GM06990 (cell line): ENCODE measurements at regions not wholly inside any gene's neighbourhood (a gene's known extent, or its start where the extent isn't known, plus 50 kb on each side); places are given as distances from the start of the nearest gene placed in this dataset.

Source experiments
- DNase-seq: peaks from one replicate; pipeline ENCODE4 v3.0.0-alpha.2; 2011; ENCODE audit not compliant: insufficient read length; ENCODE audit errors: extremely low read depth
- H3K27me3 ChIP-seq: replicated peaks from 2 replicates; pipeline ENCODE4 v1.6.0; 2011; ENCODE audit warnings: low read length; ENCODE audit not compliant: control insufficient read depth, insufficient read depth
- H3K36me3 ChIP-seq: 2 replicates; pipeline ENCODE4 v1.5.1; 2011; ENCODE audit warnings: low read length; ENCODE audit not compliant: control insufficient read depth, insufficient read depth
- H3K4me3 ChIP-seq: replicated peaks from 2 replicates; pipeline ENCODE4 v1.5.1; 2011; ENCODE audit warnings: low read depth, mild to moderate bottlenecking, control low read depth, low read length
- CTCF ChIP-seq: IDR thresholded peaks from 2 replicates; pipeline ENCODE4 v1.5.1; 2011; ENCODE audit warnings: low read length, control low read depth, mild to moderate bottlenecking, inconsistent platforms; ENCODE audit not compliant: insufficient read depth, poor library complexity, severe bottlenecking

- no peaks in the 10 kb centered on the region; the same call in 1 of the 2 replicates for H3K27me3 ChIP-seq
- no peak for DNase-seq
- no peak overlapping the region for H3K4me3 ChIP-seq
- TF ChIP-seq CTCF = no peak
- no peaks in the 10 kb centered on the region for H3K36me3 ChIP-seq
Measured at GRCh38 chr9:89725271-89725670, 120.5 kb downstream of the GADD45G start.

- Histone ChIP-seq H3K4me3 (no peak overlapping the region), H3K36me3 (no peaks in the 10 kb centered on the region), H3K27me3 (no peaks in the 10 kb centered on the region; the same call in 1 of the 2 replicates)
- no peak for TF ChIP-seq CTCF
- no peak for DNase-seq
Measured at GRCh38 chr9:89729954-89730530, 125.2 kb downstream of the GADD45G start.

GRCh38 chr9:89730715-89731114 is 125.9 kb downstream of the GADD45G start:
- TF ChIP-seq CTCF = no peak
- no peak for DNase-seq

GRCh38 chr9:89731262-89732182 is 126.7 kb downstream of the GADD45G start:
- no peak for TF ChIP-seq CTCF
- H3K36me3 ChIP-seq = no peaks in the 10 kb centered on the region
- no peak for DNase-seq
- no peaks in the 10 kb centered on the region; the same call in 1 of the 2 replicates for H3K27me3 ChIP-seq
- H3K4me3 ChIP-seq = no peak overlapping the region

More at GRCh38 chr9:89730715-89731114, 125.9 kb downstream of the GADD45G start:
- no peak overlapping the region for H3K4me3 ChIP-seq
- no peaks in the 10 kb centered on the region; the same call in 1 of the 2 replicates for H3K27me3 ChIP-seq
- H3K36me3 ChIP-seq = no peaks in the 10 kb centered on the region

- no peak for TF ChIP-seq CTCF
- no peak for DNase-seq
- no peak overlapping the region for H3K4me3 ChIP-seq
- H3K27me3 ChIP-seq = no peaks in the 10 kb centered on the region; the same call in 1 of the 2 replicates
- no peaks in the 10 kb centered on the region for H3K36me3 ChIP-seq
Measured at GRCh38 chr9:89732295-89732938, 127.6 kb downstream of the GADD45G start.
